ENCODE measurements at regions not wholly inside any gene's neighbourhood (a gene's known extent, or its start where the extent isn't known, plus 50 kb on each side); places are given as distances from the start of the nearest gene placed in this dataset.

GRCh38 chr2:121869873-121870272 lies 114.4 kb downstream of the TSN start:
- H3K4me1 ChIP-seq (replicated peaks in 1 of 4; ENCODE audit: control insufficient read depth in 3 of 4, insufficient read depth in 4 of 4, low read length in 3 of 4), result peaks cover 0 to 2% (median 0%) of the 10 kb centered on the region in 4 experiments; a peak in 2 of 7 replicates
- no peak overlapping the region for H3K23ac ChIP-seq (ENCODE audit: insufficient read length)
- DNase-seq (ENCODE audit: low read depth in 1 of 2, low spot score in 2 of 2) (no peak), FAIRE-seq (no peak)
- H3K4me3 ChIP-seq (ENCODE audit: extremely low read depth in 1 of 4, insufficient read depth in 2 of 4, low read depth in 3 of 4, low read length in 4 of 4), result no peak overlapping the region
- H2AFZ ChIP-seq (ENCODE audit: low read length), result no peak overlapping the region
- no peaks in the 10 kb centered on the region for H3K23me2 ChIP-seq (ENCODE audit: low read depth, low read length)
- ChIA-PET CTCF (ENCODE audit: partially characterized antibody) (interaction anchor here (1.2 to 2.0 kb wide), 3 partner anchors 20 to 28 kb away, joined by 4 to 7 read pairs (median 5); no protein-coding TSS in a partner anchor), POLR2A (ENCODE audit: partially characterized antibody) (no interaction called here)
- H3K79me1 ChIP-seq (ENCODE audit: low read depth, low read length), result no peaks in the 10 kb centered on the region
- H2AK5ac ChIP-seq (ENCODE audit: low read depth, low read length), result no peak overlapping the region
- H3K56ac ChIP-seq (replicated peaks; ENCODE audit: insufficient read length, low read depth, low read length), result no peak overlapping the region
- H2BK120ac ChIP-seq (replicated peaks; ENCODE audit: low read depth, low read length), result no peak overlapping the region
- H3K27ac ChIP-seq (ENCODE audit: low read depth, low read length), result no peak overlapping the region
- no peak overlapping the region for H3K9ac ChIP-seq (replicated peaks in 1 of 4; ENCODE audit: extremely low read depth in 1 of 4, low read depth in 3 of 4, low read length in 3 of 4)
- H4K5ac ChIP-seq (ENCODE audit: insufficient read length, low read depth, low read length), result no peak overlapping the region
- peak overlapping the region; percentile 46; the same call in 1 of the 2 replicates for H2BK12ac ChIP-seq (ENCODE audit: low read depth, low read length)
- H3K9me3 ChIP-seq (ENCODE audit: insufficient read depth in 2 of 2, low read depth in 1 of 2, low read length in 1 of 2), result no peaks in the 10 kb centered on the region
- H3K4ac ChIP-seq (replicated peaks; ENCODE audit: insufficient read length, low read depth, low read length), result no peak overlapping the region
- no peak overlapping the region for H4K8ac ChIP-seq (ENCODE audit: extremely low read depth, insufficient read depth, low read length)
- H3K27me3 ChIP-seq (replicated peaks in 1 of 4; ENCODE audit: control insufficient read depth in 3 of 4, extremely low read depth in 1 of 4, insufficient read depth in 3 of 4, low read length in 3 of 4), result no peaks in the 10 kb centered on the region
- no peak overlapping the region; the same call in 1 of the 2 replicates for H2BK20ac ChIP-seq (ENCODE audit: low read length)
- no peaks in the 10 kb centered on the region for H4K20me1 ChIP-seq (replicated peaks in 1 of 2; ENCODE audit: control insufficient read depth in 1 of 2, insufficient read depth in 2 of 2, low read length in 2 of 2)
- no peaks in the 10 kb centered on the region; a peak in 1 of 4 replicates for H3K79me2 ChIP-seq (ENCODE audit: control insufficient read depth in 1 of 2, insufficient read depth in 2 of 2, low read length in 2 of 2)
- WGBS, 2 experiments (ENCODE audit: extremely low coverage in 1 of 2, insufficient coverage in 1 of 2, insufficient read length in 1 of 2, insufficient replicate concordance in 2 of 2, low coverage in 1 of 2, low lambda C conversion rate in 2 of 2, missing lambda C conversion rate in 1 of 2), result 86% methylated on average over 5 of the region's 5 CpGs; no CpG with 5 or more reads in 1 of the 2 experiments
- no peak overlapping the region for H2BK15ac ChIP-seq (ENCODE audit: low read length)
- H2BK5ac ChIP-seq (ENCODE audit: low read depth, low read length), result peak overlapping the region; percentile 14; the same call in 1 of the 2 replicates
- no peak overlapping the region for H4K91ac ChIP-seq (replicated peaks; ENCODE audit: insufficient read length, low read length)
- H3K14ac ChIP-seq (ENCODE audit: insufficient read length), result no peak overlapping the region
- no peak overlapping the region for H3K18ac ChIP-seq (ENCODE audit: extremely low read depth, low read length)
- H3K4me2 ChIP-seq (ENCODE audit: insufficient read depth in 1 of 2, low read depth in 2 of 2, low read length in 2 of 2), result no peak overlapping the region
- no peaks in the 10 kb centered on the region for H3K36me3 ChIP-seq (ENCODE audit: control insufficient read depth in 2 of 4, insufficient read depth in 4 of 4, low read length in 3 of 4)
